Activated CD8-positive, alpha-beta memory T cell treated with anti-CD3 and anti-CD28 coated beads, Interleukin-2, amount 10 ng/mL, durations not matched to agents 7 days and 5 days (primary cell): ENCODE measurements at regions not wholly inside any gene's neighbourhood (a gene's known extent, or its start where the extent isn't known, plus 50 kb on each side); places are given as distances from the start of the nearest gene placed in this dataset.

Experiments
- ATAC-seq: fragments of 150-1000 bp; cut with Tn5 transposase; one replicate; pipeline ENCODE4 v1.10.0; 2021; ENCODE audit warnings: moderate library complexity
- CTCF ChIA-PET: fragments of 350-600 bp; sonication (Branson Sonifier 250); formaldehyde crosslinking; loops from one replicate; lab custom pipeline; 2021; ENCODE audit warnings: antibody characterized with exemption; lab: Charles Lee
- DNase-seq: peaks from one replicate; pipeline ENCODE4 v3.0.0-alpha.2; 2020
- H3K27ac Mint-ChIP-seq: one replicate; pipeline ENCODE4 v1.8.0; 2021; ENCODE audit warnings: mild to moderate bottlenecking, mixed read lengths
- H3K27me3 Mint-ChIP-seq: one replicate; pipeline ENCODE4 v1.8.0; 2021; ENCODE audit warnings: mixed read lengths
- H3K36me3 Mint-ChIP-seq: one replicate; pipeline ENCODE4 v1.8.0; 2021; ENCODE audit warnings: mild to moderate bottlenecking, mixed read lengths
- H3K4me1 Mint-ChIP-seq: one replicate; pipeline ENCODE4 v1.8.0; 2021; ENCODE audit warnings: mixed read lengths
- H3K4me3 Mint-ChIP-seq: one replicate; pipeline ENCODE4 v1.8.0; 2021; ENCODE audit warnings: mild to moderate bottlenecking, moderate library complexity, mixed read lengths
- H3K9me3 Mint-ChIP-seq: one replicate; pipeline ENCODE4 v1.8.0; 2022; ENCODE audit warnings: low read depth, mixed read lengths

DNA sequence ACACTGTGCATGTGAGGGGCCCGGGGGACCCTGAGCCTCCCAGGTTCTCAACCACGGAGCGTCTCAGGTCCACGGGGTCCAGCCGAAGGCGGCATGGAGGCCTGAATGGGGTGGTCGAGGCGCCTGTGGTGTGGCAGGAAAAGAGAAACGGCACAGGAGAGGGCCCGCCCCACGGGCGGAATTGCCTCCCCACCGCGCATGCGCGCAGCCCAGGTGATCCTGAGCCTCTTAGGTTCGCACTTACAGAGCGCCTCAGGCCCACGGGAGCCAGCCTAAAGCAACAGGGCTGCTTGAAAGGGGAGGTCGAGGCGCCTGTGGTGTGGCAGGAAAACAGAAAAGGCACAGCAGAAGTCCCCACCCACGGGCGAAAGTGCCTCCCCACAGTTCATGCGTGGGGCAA, 311.0 kb downstream of the ALG10 start:
- no peak overlapping the region for H3K4me3 Mint-ChIP-seq
- H3K36me3 Mint-ChIP-seq = peaks cover 3% of the 10 kb centered on the region

DNA sequence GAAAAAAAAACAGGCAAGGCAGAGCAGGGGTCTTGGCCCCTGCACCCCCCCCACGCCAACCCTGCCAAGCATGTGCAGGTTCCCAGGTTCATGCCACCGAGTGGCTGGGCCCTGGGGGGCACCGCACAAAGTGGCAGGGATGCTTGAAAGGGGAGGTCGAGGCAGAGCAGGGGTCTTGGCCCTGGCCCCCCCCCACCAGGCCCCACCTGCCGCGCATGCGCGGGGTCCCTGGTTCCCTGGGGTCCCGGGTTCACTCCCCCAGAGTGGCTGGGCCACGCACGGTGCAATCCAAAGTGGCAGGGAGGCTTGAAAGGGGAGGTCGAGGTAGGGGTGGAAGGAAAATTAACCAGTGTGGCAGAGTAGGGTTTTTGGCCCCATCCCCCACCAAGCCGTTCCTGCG, 312.2 kb downstream of the ALG10 start:
- H3K4me3 Mint-ChIP-seq = no peak overlapping the region
- DNase-seq (no peak), ATAC-seq (no peak)
- no peaks in the 10 kb centered on the region for H3K27me3 Mint-ChIP-seq
- no peak overlapping the region for H3K27ac Mint-ChIP-seq
- H3K9me3 Mint-ChIP-seq = peaks cover 7% of the 10 kb centered on the region
- peaks cover 3% of the 10 kb centered on the region for H3K36me3 Mint-ChIP-seq
- H3K4me1 Mint-ChIP-seq = no peaks in the 10 kb centered on the region
- CTCF ChIA-PET = no interaction called here

More for the DNA sequence above, 311.0 kb downstream of the ALG10 start:
- DNase-seq (no peak), ATAC-seq (no peak)
- Mint-ChIP-seq H3K27ac (no peak overlapping the region), H3K27me3 (no peaks in the 10 kb centered on the region), H3K4me1 (no peaks in the 10 kb centered on the region), H3K9me3 (peaks cover 11% of the 10 kb centered on the region)
- CTCF ChIA-PET = no interaction called here

DNA sequence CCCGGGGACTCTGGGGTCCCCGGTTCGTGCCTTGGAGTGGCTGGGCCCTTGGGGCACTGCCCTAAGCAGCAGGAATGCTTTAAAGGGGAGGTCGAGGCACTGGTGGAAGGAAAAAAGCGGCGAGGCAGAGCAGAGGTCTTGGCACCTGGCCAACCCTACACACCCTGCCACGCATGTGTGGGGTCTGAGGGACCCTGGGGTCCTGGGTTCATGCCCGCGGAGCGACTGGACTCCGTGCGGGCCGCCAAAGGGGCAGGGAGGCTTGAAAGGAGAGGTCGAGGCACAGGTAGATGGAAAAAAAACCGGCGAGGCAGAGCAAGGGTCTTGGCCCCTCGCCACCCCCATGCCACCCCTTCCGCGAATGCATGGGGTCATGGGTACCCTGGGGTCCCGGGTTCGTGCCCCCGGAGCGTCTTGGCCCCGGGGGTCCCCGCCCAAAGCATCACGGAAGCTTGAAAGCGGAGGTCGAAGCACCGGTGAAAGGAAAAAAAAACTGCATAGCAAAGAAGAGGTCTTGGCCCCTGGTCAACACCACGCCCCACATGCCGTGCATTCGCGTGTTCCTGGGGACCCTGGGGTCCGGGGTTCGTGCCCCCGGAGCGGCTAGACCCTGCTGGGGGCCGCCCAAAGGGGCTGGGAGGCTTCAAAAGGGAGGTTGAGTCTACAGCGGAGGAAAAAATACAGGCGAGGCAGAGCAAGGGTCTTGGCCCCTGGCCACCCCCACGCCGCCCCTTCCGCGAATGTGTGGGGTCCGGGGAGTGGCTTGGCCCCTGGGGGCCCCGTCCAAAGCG, 312.9 kb downstream of the ALG10 start:
- Mint-ChIP-seq H3K4me3 (no peak overlapping the region), H3K27me3 (no peaks in the 10 kb centered on the region), H3K9me3 (peaks cover 4% of the 10 kb centered on the region), H3K27ac (no peak overlapping the region), H3K36me3 (peaks cover 3% of the 10 kb centered on the region), H3K4me1 (no peaks in the 10 kb centered on the region)
- ATAC-seq = no peak
- DNase-seq = no peak
- CTCF ChIA-PET = no interaction called here

DNA sequence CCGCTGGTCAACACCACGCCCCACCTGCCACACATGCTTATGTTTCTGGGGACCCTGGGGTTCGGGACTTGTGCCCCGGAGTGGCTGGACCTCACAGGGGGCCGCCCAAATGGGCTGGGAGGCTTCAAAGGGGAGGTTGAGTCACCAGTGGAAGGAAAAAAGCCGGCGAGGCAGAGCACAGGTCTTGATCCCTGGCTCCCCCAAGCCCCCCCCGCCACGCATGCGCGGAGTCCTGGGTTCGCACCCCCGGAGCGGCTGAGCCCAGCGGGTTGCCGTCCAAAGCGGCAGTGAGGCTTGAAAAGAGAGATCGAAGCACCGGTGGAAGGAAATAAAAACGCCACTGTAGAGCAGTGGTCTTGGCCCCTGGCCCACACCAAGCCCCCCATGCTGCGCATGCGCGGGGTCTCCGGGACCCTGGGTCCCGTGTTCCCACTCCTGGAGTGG, 313.5 kb downstream of the ALG10 start:
- no peak for DNase-seq
- Mint-ChIP-seq H3K9me3 (peaks cover 2% of the 10 kb centered on the region), H3K4me1 (no peaks in the 10 kb centered on the region), H3K4me3 (no peak overlapping the region), H3K36me3 (peaks cover 3% of the 10 kb centered on the region), H3K27ac (no peak overlapping the region), H3K27me3 (no peaks in the 10 kb centered on the region)
- CTCF ChIA-PET = no interaction called here
- ATAC-seq = no peak

DNA sequence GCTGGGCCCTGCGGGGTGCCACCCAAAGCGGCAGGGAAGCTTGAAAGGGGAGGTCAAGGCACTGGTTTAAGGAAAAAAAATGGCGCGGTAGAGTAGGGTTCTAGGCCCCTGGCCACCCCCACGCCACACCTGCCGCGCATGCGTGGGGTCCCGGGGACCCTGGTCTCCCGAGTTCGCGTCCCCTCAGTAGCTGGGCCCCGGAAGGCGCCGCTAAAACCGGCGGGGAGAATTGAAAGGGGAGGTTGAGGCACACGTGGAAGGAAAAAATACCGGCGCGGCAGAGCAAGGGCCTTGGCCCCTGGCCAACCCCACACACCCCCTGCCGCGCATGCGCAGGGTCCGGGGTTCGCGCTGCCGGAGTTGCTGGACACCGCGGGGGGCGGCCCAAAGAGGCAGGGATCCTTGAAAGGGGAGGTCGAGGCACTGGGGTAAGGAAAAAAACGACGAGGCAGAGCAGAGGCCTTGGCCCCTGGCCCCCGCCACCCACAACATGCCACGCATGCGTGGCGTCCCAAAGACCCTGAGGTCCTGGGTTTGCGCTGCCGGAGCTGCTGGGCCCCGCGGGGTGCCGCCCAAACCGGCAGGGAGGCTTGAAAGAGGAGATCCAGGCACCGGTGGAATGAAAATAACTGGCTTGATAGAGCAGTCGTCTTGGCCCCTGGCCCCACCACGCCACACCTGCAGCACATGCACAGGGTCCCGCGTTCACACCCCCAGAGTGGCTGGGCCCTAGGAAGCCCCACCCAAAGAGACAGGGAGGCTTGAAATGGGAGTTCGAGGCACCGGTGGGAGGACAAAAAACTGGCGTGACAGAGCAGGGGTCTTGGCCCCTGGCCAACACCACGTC, 314.5 kb downstream of the ALG10 start:
- CTCF ChIA-PET = no interaction called here
- Mint-ChIP-seq H3K27me3 (no peaks in the 10 kb centered on the region), H3K9me3 (no peaks in the 10 kb centered on the region), H3K4me1 (no peaks in the 10 kb centered on the region), H3K27ac (no peak overlapping the region), H3K36me3 (peaks cover 1% of the 10 kb centered on the region), H3K4me3 (no peak overlapping the region)
- no peak for ATAC-seq
- DNase-seq = no peak

DNA sequence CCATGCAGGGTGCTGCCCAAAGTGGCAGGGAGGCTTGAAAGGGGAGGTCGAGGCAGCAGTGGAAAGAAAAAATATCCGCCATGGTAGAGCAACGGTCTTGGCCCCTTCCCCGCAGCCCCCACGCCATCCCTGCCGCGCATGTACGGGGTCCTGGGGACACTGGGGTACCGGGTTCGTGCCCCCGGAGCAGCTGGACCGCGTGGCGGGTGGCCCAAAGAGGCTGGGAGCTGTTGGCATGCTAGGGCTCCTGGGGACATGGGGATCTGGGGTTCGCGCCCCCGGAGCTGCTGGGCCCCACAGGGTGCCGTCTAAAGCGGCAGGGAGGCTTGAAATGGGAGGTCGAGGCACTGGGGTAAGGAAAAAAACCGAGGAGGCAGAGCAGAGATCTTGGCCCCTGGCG, 316.5 kb downstream of the ALG10 start:
- CTCF ChIA-PET = no interaction called here

DNA sequence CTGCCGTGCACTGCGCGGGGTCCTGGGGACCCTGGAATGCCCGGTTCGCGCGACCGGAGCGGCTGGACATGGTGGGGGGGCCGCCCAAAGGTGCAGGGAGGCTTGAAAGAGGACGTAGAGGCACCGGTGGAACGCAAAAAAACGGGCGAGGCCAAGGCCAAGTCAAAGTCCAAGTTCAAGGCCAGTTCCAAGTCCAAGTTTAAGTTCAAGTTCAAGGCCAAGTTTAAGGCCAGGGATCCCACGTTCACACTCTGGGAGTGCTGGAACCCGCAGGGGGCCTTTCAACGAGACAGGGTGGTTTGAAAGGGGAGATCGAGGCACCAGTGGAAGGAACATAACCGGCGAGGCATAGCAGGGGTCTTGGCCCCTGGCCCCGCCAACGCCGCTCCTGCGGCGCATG, 317.6 kb downstream of the ALG10 start:
- Mint-ChIP-seq H3K27me3 (no peaks in the 10 kb centered on the region), H3K27ac (no peak overlapping the region), H3K36me3 (no peaks in the 10 kb centered on the region), H3K9me3 (no peaks in the 10 kb centered on the region), H3K4me3 (no peak overlapping the region), H3K4me1 (no peaks in the 10 kb centered on the region)
- no peak for ATAC-seq
- no peak for DNase-seq
- CTCF ChIA-PET = no interaction called here

More for the DNA sequence above, 316.5 kb downstream of the ALG10 start:
- no peak for DNase-seq
- H3K27me3 Mint-ChIP-seq = no peaks in the 10 kb centered on the region
- H3K4me3 Mint-ChIP-seq = no peak overlapping the region
- H3K9me3 Mint-ChIP-seq = no peaks in the 10 kb centered on the region
- no peak for ATAC-seq
- no peak overlapping the region for H3K27ac Mint-ChIP-seq
- H3K36me3 Mint-ChIP-seq = no peaks in the 10 kb centered on the region
- no peaks in the 10 kb centered on the region for H3K4me1 Mint-ChIP-seq

DNA sequence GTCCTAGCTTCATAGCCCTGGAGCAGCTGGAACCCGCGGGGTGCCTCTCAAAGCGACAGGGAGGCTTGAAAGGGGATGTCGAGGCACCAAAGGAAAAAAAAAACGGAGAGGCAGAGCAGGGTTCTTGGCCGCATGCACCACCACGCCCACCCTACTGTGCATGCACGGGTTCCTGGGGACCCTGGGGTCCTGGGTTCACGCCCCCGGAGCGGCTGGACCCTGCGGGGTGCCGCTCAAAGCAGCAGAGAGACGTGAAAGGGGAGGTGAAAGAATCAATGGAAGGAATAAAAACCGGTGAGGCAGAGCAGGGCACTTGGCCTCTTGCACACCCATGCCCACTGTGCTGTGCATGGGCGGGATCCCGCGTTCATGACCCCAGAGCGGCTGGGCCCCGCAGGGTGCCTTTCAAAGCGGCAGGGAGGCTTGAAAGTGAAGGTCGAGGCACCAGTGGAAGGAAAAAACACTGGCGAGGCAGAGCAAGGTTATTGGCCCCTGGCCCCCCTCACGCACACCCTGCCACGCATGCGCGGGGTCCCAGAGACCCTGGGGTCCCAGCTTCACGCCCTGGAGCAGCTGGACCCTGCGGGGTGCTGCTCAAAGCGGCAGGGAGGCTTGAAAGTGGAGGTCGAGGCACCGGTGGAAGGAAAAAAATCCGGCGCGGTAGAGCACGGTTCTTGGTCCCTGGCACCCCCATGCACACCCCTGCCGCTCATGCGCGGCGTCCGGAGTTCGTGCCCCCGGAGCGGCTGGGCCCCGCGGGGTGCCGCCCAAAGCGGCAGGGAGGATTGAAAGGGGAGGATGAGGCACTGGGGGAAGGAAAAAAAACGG, 318.5 kb downstream of the ALG10 start:
- Mint-ChIP-seq H3K4me1 (no peaks in the 10 kb centered on the region), H3K27me3 (no peaks in the 10 kb centered on the region), H3K4me3 (no peak overlapping the region)

DNA sequence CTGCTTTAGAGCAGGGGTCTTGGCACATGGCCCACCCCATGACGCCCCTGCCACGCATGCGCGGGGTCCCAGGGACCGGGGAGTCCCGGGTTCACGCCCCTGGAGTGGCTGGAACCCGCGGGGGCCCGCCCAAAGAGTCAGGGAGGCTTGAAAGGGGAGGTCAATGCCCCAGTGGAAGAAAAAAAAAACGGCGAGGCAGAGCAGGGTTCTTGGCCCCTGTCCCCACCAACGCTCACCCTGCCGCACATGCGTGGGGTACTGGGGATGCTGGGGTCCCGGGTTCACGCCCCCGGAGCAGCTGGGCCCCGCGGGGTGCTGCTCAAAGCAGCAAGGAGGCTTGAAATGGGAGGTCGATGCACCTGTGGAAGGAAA, 319.1 kb downstream of the ALG10 start:
- Mint-ChIP-seq H3K4me3 (no peak overlapping the region), H3K27me3 (no peaks in the 10 kb centered on the region), H3K27ac (no peak overlapping the region), H3K36me3 (no peaks in the 10 kb centered on the region), H3K9me3 (no peaks in the 10 kb centered on the region), H3K4me1 (no peaks in the 10 kb centered on the region)
- ATAC-seq (no peak), DNase-seq (no peak)
- CTCF ChIA-PET = no interaction called here

More for the DNA sequence above, 318.5 kb downstream of the ALG10 start:
- H3K9me3 Mint-ChIP-seq = no peaks in the 10 kb centered on the region
- DNase-seq (no peak), ATAC-seq (no peak)
- H3K36me3 Mint-ChIP-seq = no peaks in the 10 kb centered on the region
- CTCF ChIA-PET = no interaction called here
- H3K27ac Mint-ChIP-seq = no peak overlapping the region

DNA sequence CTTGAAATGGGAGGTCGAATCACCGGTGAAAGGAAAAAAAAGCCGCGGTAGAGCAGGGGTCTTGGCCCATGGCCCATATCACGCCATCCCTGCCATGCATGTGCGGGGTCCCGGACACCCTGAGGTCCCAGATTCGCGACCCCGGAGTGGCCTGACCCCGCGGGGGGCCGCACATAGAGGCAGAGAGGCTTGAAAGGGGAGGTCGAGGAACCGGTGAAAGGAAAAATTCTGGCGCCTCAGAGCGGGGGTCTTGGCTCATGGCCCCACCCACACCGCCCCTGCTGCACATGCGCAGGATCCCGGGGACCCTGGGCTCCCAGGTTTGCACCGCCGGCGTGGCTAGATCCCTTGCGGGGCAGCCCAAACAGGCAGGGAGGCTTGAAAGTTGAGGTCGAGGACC, 319.8 kb downstream of the ALG10 start:
- DNase-seq (no peak), ATAC-seq (no peak)
- no peak overlapping the region for H3K4me3 Mint-ChIP-seq
- no peaks in the 10 kb centered on the region for H3K27me3 Mint-ChIP-seq
- H3K27ac Mint-ChIP-seq = no peak overlapping the region
- CTCF ChIA-PET = no interaction called here
- no peaks in the 10 kb centered on the region for H3K9me3 Mint-ChIP-seq
- H3K36me3 Mint-ChIP-seq = no peaks in the 10 kb centered on the region
- no peaks in the 10 kb centered on the region for H3K4me1 Mint-ChIP-seq

DNA sequence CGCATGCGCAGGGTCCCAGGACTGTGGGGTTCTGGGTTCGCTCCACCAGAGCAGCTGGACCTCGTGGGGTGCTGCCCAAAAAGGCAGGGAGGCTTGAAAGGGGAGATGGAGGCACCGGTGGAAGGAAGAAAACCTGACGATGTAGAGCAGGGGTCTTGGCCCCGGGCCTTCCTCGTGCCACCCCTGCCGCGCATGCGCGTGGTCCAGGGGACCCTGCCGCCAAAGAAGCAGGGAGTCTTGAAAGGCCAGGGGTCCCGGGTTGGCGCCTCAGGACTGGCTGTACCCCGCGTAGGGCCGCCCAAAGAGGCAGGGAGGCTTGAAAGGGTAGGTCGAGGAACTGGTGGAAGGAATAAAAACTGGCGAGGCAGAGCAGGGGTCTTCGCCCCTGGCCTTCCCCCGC, 321.0 kb downstream of the ALG10 start:
- Mint-ChIP-seq H3K4me1 (no peaks in the 10 kb centered on the region), H3K4me3 (no peak overlapping the region), H3K9me3 (peaks cover 3% of the 10 kb centered on the region), H3K27me3 (no peaks in the 10 kb centered on the region), H3K36me3 (no peaks in the 10 kb centered on the region), H3K27ac (no peak overlapping the region)
- CTCF ChIA-PET = no interaction called here
- ATAC-seq (no peak), DNase-seq (no peak)

DNA sequence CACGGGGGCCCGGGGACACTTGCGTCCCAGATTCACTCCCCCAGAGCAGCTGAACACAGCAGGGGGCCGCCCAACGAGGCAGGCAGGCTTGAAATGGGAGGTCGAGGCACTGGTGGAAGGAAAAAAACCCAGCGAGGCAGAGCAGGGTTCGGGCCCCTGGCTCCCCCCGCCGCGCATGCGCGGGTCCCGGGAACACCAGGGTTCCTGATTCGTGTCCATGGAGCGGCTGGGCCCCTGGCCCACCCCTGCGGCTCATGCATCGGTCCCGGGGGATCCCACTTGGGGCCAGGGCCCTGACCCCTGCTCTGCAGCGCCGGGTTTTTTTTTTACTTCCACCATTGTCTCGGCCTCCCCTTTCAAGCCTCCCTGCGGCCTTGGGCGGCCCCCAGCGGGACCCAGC, 321.5 kb downstream of the ALG10 start:
- no peak overlapping the region for H3K4me3 Mint-ChIP-seq
- DNase-seq (no peak), ATAC-seq (no peak)
- H3K36me3 Mint-ChIP-seq = no peaks in the 10 kb centered on the region
- H3K27me3 Mint-ChIP-seq = no peaks in the 10 kb centered on the region
- H3K27ac Mint-ChIP-seq = no peak overlapping the region
- CTCF ChIA-PET = no interaction called here
- H3K9me3 Mint-ChIP-seq = peaks cover 3% of the 10 kb centered on the region
- H3K4me1 Mint-ChIP-seq = no peaks in the 10 kb centered on the region

DNA sequence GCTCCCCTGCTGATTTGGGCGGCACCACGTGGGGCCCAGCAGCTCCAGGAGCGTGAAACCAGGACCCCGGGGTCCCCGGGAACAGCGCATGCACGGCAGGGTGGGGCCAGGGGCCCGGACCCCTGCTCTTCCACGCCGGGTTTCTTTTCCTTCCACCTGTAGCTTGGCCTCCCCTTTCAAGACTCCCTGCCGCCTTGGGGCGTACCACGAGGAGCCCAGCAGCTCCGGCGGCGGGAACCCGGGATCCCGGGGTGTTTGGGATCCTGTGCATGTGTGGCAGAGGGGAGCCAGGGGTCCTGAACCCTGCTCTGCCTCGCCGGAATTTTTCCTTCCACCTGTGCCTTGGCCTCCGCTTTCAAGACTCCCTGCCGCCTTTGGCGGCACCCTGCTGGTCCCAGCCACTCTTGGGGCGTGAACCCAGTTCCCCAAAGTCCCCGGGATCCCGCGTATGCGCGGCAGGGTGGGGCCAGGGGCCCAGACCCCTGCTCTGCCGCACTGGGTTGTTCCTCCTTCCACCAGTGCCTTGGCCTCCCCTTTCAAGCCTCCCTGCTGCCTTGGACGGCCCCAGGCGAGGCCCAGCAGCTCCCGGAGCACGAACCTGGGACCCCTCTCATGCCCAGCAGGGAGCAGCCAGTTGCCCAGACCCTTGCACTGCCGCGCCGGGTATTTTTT, 322.7 kb downstream of the ALG10 start:
- Mint-ChIP-seq H3K36me3 (no peaks in the 10 kb centered on the region), H3K27me3 (no peaks in the 10 kb centered on the region), H3K27ac (no peak overlapping the region), H3K4me1 (no peaks in the 10 kb centered on the region), H3K9me3 (peaks cover 3% of the 10 kb centered on the region), H3K4me3 (no peak overlapping the region)
- no peak for DNase-seq
- CTCF ChIA-PET = no interaction called here
- ATAC-seq = no peak
